Activated effector memory CD4-positive, alpha-beta T cell treated with anti-CD3 and anti-CD28 coated beads, Interleukin-2, amount 50 U/mL, for 16 hours (primary cell): ENCODE measurements at regions not wholly inside any gene's neighbourhood (a gene's known extent, or its start where the extent isn't known, plus 50 kb on each side); places are given as distances from the start of the nearest gene placed in this dataset.
"Not testable (repeated sequence)": the region's sequence is repeated elsewhere in the genome, so short reads cannot be mapped to it uniquely, and the experiment has no call there.

Experiments
- DNase-seq: peaks from one replicate; pipeline ENCODE4 v3.0.0-alpha.2; 2020

- no peak for DNase-seq
Observed at GRCh38 chr3:22401499-22401898, 650.5 kb upstream of the ZNF385D start.

GRCh38 chr3:22414239-22414638, 663.2 kb upstream of the ZNF385D start:
- DNase-seq: no peak

- not testable (repeated sequence) for DNase-seq
Observed at GRCh38 chr3:22416838-22417446, 665.9 kb upstream of the ZNF385D start.

GRCh38 chr3:22419261-22419660, 668.3 kb upstream of the ZNF385D start:
- no peak for DNase-seq

- DNase-seq: no peak
Observed at GRCh38 chr3:22421589-22421988, 670.6 kb upstream of the ZNF385D start.

- DNase-seq: no peak
Observed at GRCh38 chr3:22431334-22431733, 680.3 kb upstream of the ZNF385D start.

- DNase-seq: no peak
Observed at GRCh38 chr3:22439626-22440025, 688.6 kb upstream of the ZNF385D start.

GRCh38 chr3:22441711-22442110, 690.7 kb upstream of the ZNF385D start:
- no peak for DNase-seq

GRCh38 chr3:22443571-22444233, 692.7 kb upstream of the ZNF385D start:
- DNase-seq: no peak

GRCh38 chr3:22445336-22445735, 694.3 kb upstream of the ZNF385D start:
- not testable (repeated sequence) for DNase-seq

- no peak for DNase-seq
Observed at GRCh38 chr3:22450786-22451400, 699.9 kb upstream of the ZNF385D start.

- no peak for DNase-seq
Observed at GRCh38 chr3:22451501-22451900, 700.5 kb upstream of the ZNF385D start.

- DNase-seq: no peak
Observed at GRCh38 chr3:22453906-22454535, 703.0 kb upstream of the ZNF385D start.

GRCh38 chr3:22469995-22470394, 719.0 kb upstream of the ZNF385D start:
- DNase-seq: no peak

- no peak for DNase-seq
Observed at GRCh38 chr3:22471557-22471956, 720.5 kb upstream of the ZNF385D start.

- DNase-seq: no peak
Observed at GRCh38 chr3:22474706-22475445, 723.9 kb upstream of the ZNF385D start.

GRCh38 chr3:22475665-22476240, 724.7 kb upstream of the ZNF385D start:
- no peak for DNase-seq

- no peak for DNase-seq
Observed at GRCh38 chr3:22476976-22477375, 726.0 kb upstream of the ZNF385D start.

- no peak for DNase-seq
Observed at GRCh38 chr3:22485954-22486353, 717.2 kb upstream of the UBE2E2 start.

GRCh38 chr3:22490747-22491146, 712.4 kb upstream of the UBE2E2 start:
- no peak for DNase-seq

- DNase-seq: no peak
Observed at GRCh38 chr3:22491344-22491743, 711.8 kb upstream of the UBE2E2 start.

- DNase-seq: no peak
Observed at GRCh38 chr3:22492342-22492741, 710.8 kb upstream of the UBE2E2 start.

GRCh38 chr3:22495241-22495640, 707.9 kb upstream of the UBE2E2 start:
- no peak for DNase-seq
